ENCODE measurements at regions not wholly inside any gene's neighbourhood (a gene's known extent, or its start where the extent isn't known, plus 50 kb on each side); places are given as distances from the start of the nearest gene placed in this dataset.

GRCh38 chr18:41096504-41096903, 858.5 kb upstream of the PIK3C3 start:
- TF ChIP-seq POLR2A (IDR thresholded peaks at IDR 0.05) = no peak
- no peak for TF ChIP-seq CTCF (IDR thresholded peaks at IDR 0.05)
- no peak for TF ChIP-seq EP300 (IDR thresholded peaks at IDR 0.05)
- no peak for TF ChIP-seq POLR2AphosphoS5 (IDR thresholded peaks at IDR 0.05)
